Stomach (tissue), 8 donors: ENCODE measurements at regions not wholly inside any gene's neighbourhood (a gene's known extent, or its start where the extent isn't known, plus 50 kb on each side); places are given as distances from the start of the nearest gene placed in this dataset.
"Not testable (repeated sequence)": the region's sequence is repeated elsewhere in the genome, so short reads cannot be mapped to it uniquely, and the experiment has no call there.

ENCODE experiments used
- DNase-seq, 2 donors: peaks; one replicate each; pipeline versions ENCODE4 v3.0.0 to v3.0.0-alpha.2; 2013 to 2019
- H3K27ac ChIP-seq, 5 donors: fragments of 200-600 bp in 4 of 5; sonication (generic) in 4 of 5; one replicate each; pipeline ENCODE4 v1.5.1; 2013 to 2019; ENCODE audit warnings: mild to moderate bottlenecking in 1 of 5, moderate library complexity in 1 of 5
- H3K27me3 ChIP-seq, 3 donors: fragments of 200-600 bp; sonication (generic); one replicate each; pipeline ENCODE4 v1.5.1; 2017 to 2019; ENCODE audit warnings: mixed run types in 1 of 3
- H3K36me3 ChIP-seq, 4 donors: fragments of 200-600 bp; sonication (generic); 1 replicate in 3 of 4; 2 replicates in 1 of 4; pipeline ENCODE4 v1.5.1; 2016 to 2019
- H3K4me1 ChIP-seq, 4 donors: fragments of 200-600 bp; sonication (generic); one replicate each; pipeline ENCODE4 v1.5.1; 2016 to 2019
- H3K4me3 ChIP-seq, 4 donors: fragments of 200-600 bp; sonication (generic) in 3 of 4; one replicate each; pipeline ENCODE4 v1.5.1; 2016 to 2019; ENCODE audit warnings: mild to moderate bottlenecking in 1 of 4
- H3K9me3 ChIP-seq, 4 donors: fragments of 200-600 bp; sonication (generic); one replicate each; pipeline ENCODE4 v1.5.1; 2016 to 2019
- EP300 ChIP-seq: sonication (generic); formaldehyde crosslinking; IDR thresholded peaks from one replicate; pipeline ENCODE4 v1.6.1; 2017; ENCODE audit warnings: antibody characterized with exemption
- POLR2A ChIP-seq, 4 donors: fragments of 450-650 bp; IDR thresholded peaks; one replicate each; pipeline ENCODE4 v1.6.1; 2016; ENCODE audit warnings: antibody characterized with exemption in 4 of 4, control low read depth in 2 of 4, mild to moderate bottlenecking in 1 of 4, moderate library complexity in 1 of 4
- POLR2AphosphoS5 ChIP-seq, 3 donors: sonication (generic); formaldehyde crosslinking; IDR thresholded peaks; one replicate each; pipeline ENCODE4 v1.6.1; 2016; ENCODE audit warnings: antibody characterized with exemption in 3 of 3
- WGBS, 5 donors: extraction: QIAGEN DNeasy Blood & Tissue Kit in 3 of 5; methylation state at CpG; one replicate each; pipeline versions ENCODE4 v1.1.5 to v1.1.7; 2013 to 2018; 5-methylcytosine and 5-hydroxymethylcytosine counted together
- intact Hi-C: fragments of 100-400 bp; cut with DNase I; formaldehyde crosslinking; loops from one replicate; pipeline ENCODE4 v1.15.1; 2023; ENCODE audit warnings: low total_unique reads
- TF ChIP-seq, protein P1 (sequence below), 7 experiments: fragments of 450-650 bp in 4 of 7; fragments of 200-600 bp in 3 of 7; sonication (generic) in 3 of 7; IDR thresholded peaks; one replicate each; pipeline ENCODE4 v1.5.1; 2016 to 2019; ENCODE audit warnings: antibody characterized with exemption in 7 of 7, control low read depth in 2 of 7, mild to moderate bottlenecking in 1 of 7
- donor health status: healthy with polysubstance abuse.
- donor health status: Bipolar disorder and iron deficiency.
- donor health status: healthy.

DNA sequence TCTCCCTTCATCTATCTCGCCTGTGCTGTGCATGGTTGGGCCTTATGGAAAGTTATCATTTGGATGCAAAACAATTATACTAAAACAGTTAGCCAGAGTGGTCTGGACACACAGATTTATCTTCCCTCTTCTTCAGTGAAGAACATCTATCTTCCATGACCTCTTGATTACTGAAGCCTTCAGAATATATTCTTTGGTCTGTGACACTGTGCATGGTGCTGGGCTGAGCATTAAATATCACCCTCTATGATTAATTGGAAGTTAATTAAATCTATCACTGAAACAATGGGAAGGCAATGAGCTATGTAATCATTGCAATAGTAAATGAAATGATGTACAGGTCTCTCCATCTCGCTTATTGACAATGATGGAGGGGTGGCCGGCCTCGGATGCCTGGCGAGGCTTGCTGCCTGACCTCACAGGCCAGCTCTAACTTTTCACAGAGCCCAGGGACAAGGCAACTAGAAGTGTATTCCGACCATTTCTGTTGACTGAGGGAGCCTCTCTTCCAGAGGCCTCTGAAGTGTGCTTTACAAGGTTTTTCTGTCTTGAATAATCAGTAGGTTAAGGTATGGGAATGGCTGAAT lies 186.6 kb downstream of the NKX6-1 start:
- H3K27ac ChIP-seq = no peak overlapping the region
- H3K4me3 ChIP-seq = no peak overlapping the region
- TF ChIP-seq POLR2A (IDR thresholded peaks at IDR 0.05) (no peak), POLR2AphosphoS5 (IDR thresholded peaks at IDR 0.05) (no peak), EP300 (no peak)
- TF ChIP-seq, protein P1, sequence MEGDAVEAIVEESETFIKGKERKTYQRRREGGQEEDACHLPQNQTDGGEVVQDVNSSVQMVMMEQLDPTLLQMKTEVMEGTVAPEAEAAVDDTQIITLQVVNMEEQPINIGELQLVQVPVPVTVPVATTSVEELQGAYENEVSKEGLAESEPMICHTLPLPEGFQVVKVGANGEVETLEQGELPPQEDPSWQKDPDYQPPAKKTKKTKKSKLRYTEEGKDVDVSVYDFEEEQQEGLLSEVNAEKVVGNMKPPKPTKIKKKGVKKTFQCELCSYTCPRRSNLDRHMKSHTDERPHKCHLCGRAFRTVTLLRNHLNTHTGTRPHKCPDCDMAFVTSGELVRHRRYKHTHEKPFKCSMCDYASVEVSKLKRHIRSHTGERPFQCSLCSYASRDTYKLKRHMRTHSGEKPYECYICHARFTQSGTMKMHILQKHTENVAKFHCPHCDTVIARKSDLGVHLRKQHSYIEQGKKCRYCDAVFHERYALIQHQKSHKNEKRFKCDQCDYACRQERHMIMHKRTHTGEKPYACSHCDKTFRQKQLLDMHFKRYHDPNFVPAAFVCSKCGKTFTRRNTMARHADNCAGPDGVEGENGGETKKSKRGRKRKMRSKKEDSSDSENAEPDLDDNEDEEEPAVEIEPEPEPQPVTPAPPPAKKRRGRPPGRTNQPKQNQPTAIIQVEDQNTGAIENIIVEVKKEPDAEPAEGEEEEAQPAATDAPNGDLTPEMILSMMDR (IDR thresholded peaks at IDR 0.05) = no peak
- intact Hi-C loops = no loop called here
- no peaks in the 10 kb centered on the region for H3K36me3 ChIP-seq
- DNase-seq = no peak
- H3K4me1 ChIP-seq = no peaks in the 10 kb centered on the region
- H3K9me3 ChIP-seq = no peaks in the 10 kb centered on the region
- 84 to 90% (median 88%) methylated on average over 6 of the region's 6 CpGs for WGBS, 5 donors
- no peaks in the 10 kb centered on the region for H3K27me3 ChIP-seq

DNA sequence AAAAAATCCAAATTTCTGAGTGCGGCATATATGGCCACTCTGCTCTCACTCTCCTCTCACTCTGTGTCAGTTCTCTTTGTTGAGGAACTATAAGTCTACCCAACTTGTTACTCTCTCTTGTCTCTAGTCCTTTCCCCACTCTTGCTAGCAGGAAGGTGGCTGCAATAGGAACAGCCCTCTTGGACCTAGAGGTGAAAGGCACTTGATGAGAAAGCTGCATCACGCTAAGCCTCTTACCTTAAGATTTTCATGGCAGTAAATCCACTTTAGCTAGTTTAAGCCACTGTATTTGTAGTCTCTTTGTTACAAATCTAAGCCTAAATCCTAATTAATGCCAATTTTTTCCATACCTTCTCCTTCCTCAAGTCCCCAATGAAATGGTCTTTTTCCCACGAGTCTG lies 189.9 kb downstream of the NKX6-1 start:
- TF ChIP-seq, protein P1 (IDR thresholded peaks at IDR 0.05) = no peak
- no peak for TF ChIP-seq POLR2A (IDR thresholded peaks at IDR 0.05)
- no peak for TF ChIP-seq POLR2AphosphoS5 (IDR thresholded peaks at IDR 0.05)
- TF ChIP-seq EP300 = no peak
- WGBS, 5 donors = 86 to 95% (median 91%) methylated on average over 3 of the region's 3 CpGs
- DNase-seq = no peak
- H3K9me3 ChIP-seq = peaks cover 0 to 3% (median 0%) of the 10 kb centered on the region in 4 donors
- intact Hi-C loops = no loop called here
- no peak overlapping the region for H3K4me3 ChIP-seq
- H3K27ac ChIP-seq = no peak overlapping the region
- H3K36me3 ChIP-seq = no peaks in the 10 kb centered on the region
- H3K4me1 ChIP-seq = no peaks in the 10 kb centered on the region
- no peaks in the 10 kb centered on the region for H3K27me3 ChIP-seq

DNA sequence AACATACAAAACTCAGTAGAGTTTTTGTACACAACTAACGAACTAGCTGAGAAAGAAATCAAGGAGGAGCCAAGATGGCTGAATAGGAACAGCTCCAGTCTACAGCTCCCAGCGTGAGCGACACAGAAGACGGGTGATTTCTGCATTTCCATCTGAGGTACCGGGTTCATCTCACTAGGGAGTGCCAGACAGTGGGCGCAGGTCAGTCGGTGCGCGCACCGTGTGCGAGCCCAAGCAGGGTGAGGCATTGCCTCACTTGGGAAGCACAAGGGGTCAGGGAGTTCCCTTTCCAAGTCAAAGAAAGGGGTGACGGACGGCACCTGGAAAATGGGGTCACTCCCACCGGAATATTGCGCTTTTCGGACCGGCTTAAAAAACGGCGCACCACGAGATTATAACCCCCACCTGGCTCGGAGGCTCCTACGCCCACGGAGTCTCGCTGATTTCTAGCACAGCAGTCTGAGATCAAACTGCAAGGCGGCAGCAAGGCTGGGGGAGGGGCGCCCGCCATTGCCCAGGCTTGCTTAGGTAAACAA lies 200.3 kb downstream of the NKX6-1 start:
- H3K4me1 ChIP-seq, H3K36me3 ChIP-seq, H3K27me3 ChIP-seq, DNase-seq, H3K27ac ChIP-seq, H3K9me3 ChIP-seq, H3K4me3 ChIP-seq, intact Hi-C loops: not testable (repeated sequence)
- WGBS, 5 donors = 76 to 79% (median 78%) methylated on average over 24 to 27 of the region's 27 CpGs

DNA sequence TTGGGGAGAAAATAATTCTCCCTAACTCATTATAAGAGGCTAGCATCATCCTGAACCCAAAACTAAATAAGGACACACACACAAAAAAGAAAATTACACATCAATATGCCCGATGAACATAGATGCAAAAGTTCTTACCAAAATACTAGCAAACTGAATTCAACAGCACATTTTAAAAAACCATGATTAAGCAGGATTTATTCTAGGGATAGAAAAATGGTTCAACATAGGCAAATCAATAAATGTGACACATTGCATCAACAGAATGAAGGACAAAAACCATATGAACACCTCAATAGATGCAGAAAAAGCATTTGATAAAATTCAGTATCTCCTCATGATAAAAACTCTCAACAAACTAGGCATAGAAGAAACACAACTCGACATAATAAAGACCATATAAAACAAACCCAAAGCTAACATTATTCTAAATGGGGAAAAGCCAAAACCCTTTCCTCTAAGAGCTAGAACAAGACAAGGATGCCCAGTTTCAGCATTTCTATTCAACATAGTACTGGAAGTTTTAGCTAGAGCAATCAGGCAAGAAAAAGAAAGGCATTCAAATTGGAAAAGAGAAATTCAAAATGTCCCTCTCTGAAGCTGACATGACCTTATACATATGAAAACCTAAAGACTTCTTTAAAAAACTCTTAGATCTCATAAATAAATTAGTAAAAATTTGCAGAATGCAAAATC lies 200.9 kb downstream of the NKX6-1 start:
- intact Hi-C loops = no loop called here

More for the DNA sequence above, 200.9 kb downstream of the NKX6-1 start:
- TF ChIP-seq POLR2A (IDR thresholded peaks at IDR 0.05) = no peak
- no peak for TF ChIP-seq EP300
- TF ChIP-seq, protein P1 (IDR thresholded peaks at IDR 0.05) = no peak
- TF ChIP-seq POLR2AphosphoS5 (IDR thresholded peaks at IDR 0.05) = no peak
- Histone ChIP-seq H3K4me1 (no peaks in the 10 kb centered on the region), H3K4me3 (no peak overlapping the region), H3K36me3 (no peaks in the 10 kb centered on the region), H3K9me3 (no peaks in the 10 kb centered on the region), H3K27me3 (no peaks in the 10 kb centered on the region), H3K27ac (no peak overlapping the region)
- DNase-seq = no peak
- WGBS, 5 donors = 81 to 89% (median 86%) methylated on average over 2 of the region's 2 CpGs
